Choroid plexus epithelial cell (primary cell): ENCODE measurements at regions not wholly inside any gene's neighbourhood (a gene's known extent, or its start where the extent isn't known, plus 50 kb on each side); places are given as distances from the start of the nearest gene placed in this dataset.
A peak's percentile ranks its signal among the peaks of the same experiment; 100 is the strongest.

ENCODE experiments used
- DNase-seq: peaks from one replicate; pipeline ENCODE4 v3.0.0-alpha.2; 2010; ENCODE audit warnings: low read depth
- H3K4me3 ChIP-seq: 2 replicates; pipeline ENCODE4 v1.5.1; 2011; ENCODE audit warnings: low read depth, mild to moderate bottlenecking, control low read depth, low read length, moderate library complexity
- TF ChIP-seq, protein P1 (sequence below): conservative IDR thresholded peaks from 2 replicates; pipeline ENCODE4 v1.5.1; 2011; ENCODE audit warnings: low read depth, mild to moderate bottlenecking, control low read depth, inconsistent platforms, low read length, moderate library complexity

DNA sequence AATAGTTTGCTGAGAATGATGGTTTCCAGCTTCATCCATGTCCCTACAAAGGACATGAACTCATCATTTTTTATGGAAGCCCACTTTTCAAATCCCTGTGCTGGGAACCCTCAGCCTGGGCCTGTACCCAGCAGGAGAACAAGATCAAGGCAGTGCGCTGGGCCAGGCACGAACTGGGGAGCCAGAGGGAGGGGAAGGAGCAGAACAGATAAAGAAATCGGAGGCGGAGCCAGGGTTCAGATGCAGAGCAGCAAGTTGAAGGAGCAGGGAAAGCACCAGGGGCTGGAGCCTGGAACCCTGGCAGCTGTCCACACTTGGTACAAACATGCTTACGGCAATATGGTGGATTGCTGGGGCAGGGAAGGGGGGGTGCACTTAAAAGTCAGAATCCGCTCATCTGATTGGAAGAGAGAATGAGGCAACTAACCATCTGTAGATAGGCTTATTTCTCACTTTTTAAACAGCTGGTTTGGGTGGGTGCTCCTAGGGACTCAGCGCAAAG lies 107.5 kb downstream of the NOG start:
- H3K4me3 ChIP-seq = no peak overlapping the region
- TF ChIP-seq, protein P1, sequence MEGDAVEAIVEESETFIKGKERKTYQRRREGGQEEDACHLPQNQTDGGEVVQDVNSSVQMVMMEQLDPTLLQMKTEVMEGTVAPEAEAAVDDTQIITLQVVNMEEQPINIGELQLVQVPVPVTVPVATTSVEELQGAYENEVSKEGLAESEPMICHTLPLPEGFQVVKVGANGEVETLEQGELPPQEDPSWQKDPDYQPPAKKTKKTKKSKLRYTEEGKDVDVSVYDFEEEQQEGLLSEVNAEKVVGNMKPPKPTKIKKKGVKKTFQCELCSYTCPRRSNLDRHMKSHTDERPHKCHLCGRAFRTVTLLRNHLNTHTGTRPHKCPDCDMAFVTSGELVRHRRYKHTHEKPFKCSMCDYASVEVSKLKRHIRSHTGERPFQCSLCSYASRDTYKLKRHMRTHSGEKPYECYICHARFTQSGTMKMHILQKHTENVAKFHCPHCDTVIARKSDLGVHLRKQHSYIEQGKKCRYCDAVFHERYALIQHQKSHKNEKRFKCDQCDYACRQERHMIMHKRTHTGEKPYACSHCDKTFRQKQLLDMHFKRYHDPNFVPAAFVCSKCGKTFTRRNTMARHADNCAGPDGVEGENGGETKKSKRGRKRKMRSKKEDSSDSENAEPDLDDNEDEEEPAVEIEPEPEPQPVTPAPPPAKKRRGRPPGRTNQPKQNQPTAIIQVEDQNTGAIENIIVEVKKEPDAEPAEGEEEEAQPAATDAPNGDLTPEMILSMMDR = no peak
- DNase-seq = no peak

DNA sequence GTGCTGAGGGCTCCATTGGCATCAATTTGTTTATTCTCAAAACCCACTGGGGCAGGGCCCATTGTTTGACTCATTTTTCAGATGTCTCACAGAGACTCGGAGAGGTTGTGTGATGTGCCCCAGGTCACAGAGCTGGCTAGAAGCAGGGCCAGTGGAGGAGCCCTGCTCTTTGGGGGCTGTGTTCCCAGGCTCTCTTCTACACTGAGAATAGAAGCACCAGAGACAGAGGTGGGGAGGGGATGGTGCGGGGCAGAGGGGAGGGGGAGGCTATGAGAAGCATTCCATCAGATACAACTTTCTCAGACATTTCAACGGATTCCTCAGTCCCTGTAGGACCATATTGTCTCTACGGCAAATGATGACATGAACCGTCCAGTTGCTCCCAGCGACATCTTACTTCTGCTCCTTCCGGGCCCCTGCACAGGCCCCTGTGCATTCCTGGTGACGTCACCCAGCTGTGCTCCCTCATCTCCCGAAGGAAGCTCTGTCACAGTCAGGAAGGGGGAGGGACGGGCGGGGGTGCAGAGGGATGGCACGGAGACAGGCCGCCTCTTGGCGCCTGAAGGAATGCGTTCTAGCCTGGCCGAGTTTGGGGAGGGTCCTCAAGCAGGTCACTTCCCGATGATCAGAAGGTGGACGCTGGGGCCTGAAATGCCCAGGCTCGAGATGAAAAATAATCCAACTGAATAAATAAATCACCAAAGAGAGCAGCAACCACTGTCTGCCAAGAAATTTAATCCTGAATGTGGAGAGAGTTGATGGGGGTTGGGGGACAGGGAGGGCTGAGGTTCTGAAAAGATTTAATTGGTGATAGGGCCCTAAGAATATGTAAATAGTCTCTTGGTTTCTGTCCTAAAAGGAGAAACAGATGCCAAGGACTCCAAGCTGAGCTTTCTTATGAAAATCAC lies 114.1 kb downstream of the NOG start:
- TF ChIP-seq, protein P1 = no peak

DNA sequence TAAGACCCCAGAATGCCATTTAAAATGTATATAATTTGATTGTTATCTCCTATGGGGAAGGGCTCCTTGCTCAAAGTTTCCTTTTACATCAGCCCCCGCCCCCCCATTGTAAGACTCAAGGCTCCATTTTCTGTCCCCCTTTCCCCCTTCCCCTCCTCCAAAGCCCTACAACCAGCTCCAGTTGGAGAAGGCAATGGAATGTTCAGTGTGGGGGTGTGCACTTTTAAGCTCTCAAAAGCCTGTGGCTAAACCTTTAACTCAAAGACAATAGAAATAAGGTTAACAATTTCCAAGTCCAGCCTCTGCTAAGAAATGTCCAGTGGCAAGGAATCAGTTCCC lies 114.7 kb downstream of the NOG start:
- TF ChIP-seq, protein P1 = no peak
- no peak overlapping the region for H3K4me3 ChIP-seq
- DNase-seq = peak; percentile 4

More for the DNA sequence above, 114.1 kb downstream of the NOG start:
- DNase-seq = peak; percentile 4
- H3K4me3 ChIP-seq = no peak overlapping the region

DNA sequence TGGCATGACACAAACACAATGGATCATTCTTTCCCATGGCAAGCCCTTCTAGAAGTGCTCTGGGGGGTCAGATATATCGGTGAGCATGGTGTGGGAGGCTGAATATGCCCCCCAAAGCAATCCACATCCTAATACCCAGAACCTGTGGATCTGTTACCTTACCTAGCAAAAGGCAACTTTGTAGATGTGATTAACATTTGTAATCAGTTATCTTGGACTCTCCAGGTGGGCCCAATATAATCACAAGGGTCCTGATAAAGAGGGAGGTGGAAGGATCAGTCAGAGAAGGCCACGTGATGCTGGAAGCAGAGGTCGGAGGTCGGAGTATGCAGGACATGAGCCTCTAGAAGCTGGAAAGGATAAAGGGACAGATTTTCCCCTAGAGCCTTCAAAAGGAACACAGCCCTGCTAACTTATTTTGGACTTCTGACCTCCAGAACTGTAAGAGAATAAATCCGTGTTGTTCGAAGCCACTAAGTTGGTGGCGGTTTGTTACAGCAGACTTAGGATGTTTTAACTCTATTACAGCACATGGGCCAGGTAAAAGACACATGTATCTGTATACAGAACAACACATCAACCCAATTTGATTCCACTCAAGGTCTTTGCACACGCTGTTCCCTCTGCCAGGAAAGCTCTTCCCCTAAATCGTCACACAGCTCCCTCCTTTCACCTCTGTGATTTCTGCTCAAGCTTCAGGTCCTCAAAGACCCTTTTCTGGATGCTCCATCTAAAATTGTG lies 115.3 kb downstream of the NOG start:
- TF ChIP-seq, protein P1 = no peak
- H3K4me3 ChIP-seq = no peak overlapping the region
- no peak for DNase-seq

DNA sequence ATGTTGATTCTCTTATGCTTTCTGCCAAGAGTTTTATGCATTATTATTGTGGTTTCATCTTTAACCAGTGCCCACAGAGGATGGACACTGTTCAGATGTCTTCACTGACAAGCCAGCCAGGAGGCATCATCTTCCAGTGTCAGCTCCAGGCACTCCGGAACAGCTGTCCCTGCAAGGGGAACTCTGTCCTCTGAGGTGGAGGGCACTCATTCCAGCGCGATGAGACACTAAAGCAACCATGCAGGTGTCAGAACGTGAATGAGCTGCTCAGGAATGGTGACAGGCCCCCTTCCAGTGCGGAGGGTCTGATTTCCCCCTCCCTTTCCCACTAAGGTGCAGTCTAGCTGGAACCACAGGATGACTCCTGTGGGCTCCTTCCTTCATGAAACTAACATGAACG lies 117.5 kb downstream of the NOG start:
- no peak for DNase-seq
- TF ChIP-seq, protein P1 = no peak
- H3K4me3 ChIP-seq = no peak overlapping the region

DNA sequence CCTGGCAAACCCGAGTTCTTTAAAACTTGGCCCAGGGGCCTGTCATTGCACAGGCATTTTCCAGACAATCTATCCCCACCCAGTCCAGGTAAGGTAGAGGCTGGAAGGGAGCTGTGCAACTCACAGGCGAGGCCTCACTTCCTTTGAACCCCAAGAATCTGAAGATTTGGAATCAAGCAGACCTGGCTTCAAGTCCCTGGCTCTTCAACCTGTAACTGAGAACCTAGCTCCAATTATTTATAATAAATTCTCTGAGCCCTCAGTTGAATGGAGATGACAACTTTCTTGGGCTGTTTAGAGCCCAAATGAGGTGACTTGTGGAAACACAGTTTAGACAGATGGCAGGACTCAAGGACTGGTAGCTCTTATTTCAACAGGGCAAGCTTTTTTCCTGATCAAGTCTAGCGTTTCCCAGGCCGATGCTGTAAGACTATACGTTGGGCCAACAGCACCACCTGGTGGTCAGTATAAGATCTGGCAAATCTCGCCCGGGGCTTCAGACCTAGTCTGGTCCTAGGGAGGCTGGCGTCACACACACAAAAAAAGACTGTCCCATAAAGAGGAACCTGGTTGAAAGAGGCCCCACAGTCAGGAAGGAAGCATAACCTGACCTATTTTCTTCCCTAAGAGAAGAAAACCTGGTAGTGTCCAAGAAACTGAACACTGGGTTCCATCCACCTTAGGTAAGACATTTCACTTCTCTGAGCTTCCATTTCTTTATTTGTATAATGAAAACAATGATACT lies 117.9 kb downstream of the C17orf67 start:
- DNase-seq = peak; percentile 90
- no peak overlapping the region for H3K4me3 ChIP-seq
- TF ChIP-seq, protein P1 = peak; percentile 88
